DMS53 treated with DMSO at 0.1 percent for 48 hours (cell line): ENCODE measurements at regions not wholly inside any gene's neighbourhood (a gene's known extent, or its start where the extent isn't known, plus 50 kb on each side); places are given as distances from the start of the nearest gene placed in this dataset.
"Not testable (repeated sequence)": the region's sequence is repeated elsewhere in the genome, so short reads cannot be mapped to it uniquely, and the experiment has no call there.

Experiments used
- DNase-seq: peaks from one replicate; lab custom pipeline; 2025; ENCODE audit not compliant: unreplicated experiment; lab: John Stamatoyannopoulos, UW

- DNase-seq, result no peak
Observed at GRCh38 chr4:133598779-133599178, 449.7 kb downstream of the PCDH10 start.

GRCh38 chr4:133597251-133597650 is 448.2 kb downstream of the PCDH10 start:
- no peak for DNase-seq

- no peak for DNase-seq
Observed at GRCh38 chr4:133596459-133596858, 447.4 kb downstream of the PCDH10 start.

GRCh38 chr4:133594390-133595207 is 445.5 kb downstream of the PCDH10 start:
- no peak for DNase-seq

GRCh38 chr4:133593764-133594163 is 444.7 kb downstream of the PCDH10 start:
- DNase-seq, result no peak

GRCh38 chr4:133592591-133592990 is 443.5 kb downstream of the PCDH10 start:
- no peak for DNase-seq

- no peak for DNase-seq
Observed at GRCh38 chr4:133592106-133592505, 443.0 kb downstream of the PCDH10 start.

GRCh38 chr4:133588306-133588705 is 439.2 kb downstream of the PCDH10 start:
- DNase-seq, result no peak

- no peak for DNase-seq
Observed at GRCh38 chr4:133585323-133585722, 436.2 kb downstream of the PCDH10 start.

- no peak for DNase-seq
Observed at GRCh38 chr4:133584714-133585113, 435.6 kb downstream of the PCDH10 start.

GRCh38 chr4:133581996-133582619 is 433.0 kb downstream of the PCDH10 start:
- no peak for DNase-seq

GRCh38 chr4:133574248-133574647 is 425.2 kb downstream of the PCDH10 start:
- no peak for DNase-seq

GRCh38 chr4:133565379-133565778 is 416.3 kb downstream of the PCDH10 start:
- no peak for DNase-seq

- DNase-seq, result no peak
Observed at GRCh38 chr4:133559987-133560386, 410.9 kb downstream of the PCDH10 start.

GRCh38 chr4:133555671-133556070 is 406.6 kb downstream of the PCDH10 start:
- DNase-seq, result no peak

GRCh38 chr4:133550436-133550835 is 401.3 kb downstream of the PCDH10 start:
- no peak for DNase-seq

GRCh38 chr4:133544097-133544496 is 395.0 kb downstream of the PCDH10 start:
- no peak for DNase-seq

GRCh38 chr4:133537780-133538281 is 388.7 kb downstream of the PCDH10 start:
- DNase-seq, result no peak

GRCh38 chr4:133534224-133534623 is 385.1 kb downstream of the PCDH10 start:
- DNase-seq, result not testable (repeated sequence)

- DNase-seq, result no peak
Observed at GRCh38 chr4:133524369-133524768, 375.3 kb downstream of the PCDH10 start.

GRCh38 chr4:133513901-133514300 is 364.8 kb downstream of the PCDH10 start:
- no peak for DNase-seq

GRCh38 chr4:133498149-133498548 is 349.1 kb downstream of the PCDH10 start:
- DNase-seq, result no peak
